SK-N-SH (cell line): ENCODE measurements at regions not wholly inside any gene's neighbourhood (a gene's known extent, or its start where the extent isn't known, plus 50 kb on each side); places are given as distances from the start of the nearest gene placed in this dataset.

ENCODE experiments used
- CTCF ChIA-PET: fragments of 300-600, 350-600 bp; formaldehyde crosslinking; extraction: SDS; loops from one replicate; lab custom pipeline; 2021; lab: Yijun Ruan, JAX
- POLR2A ChIA-PET: fragments of 350-600 bp; sonication (Branson Sonifier 250); formaldehyde crosslinking; extraction: SDS; loops from one replicate; lab custom pipeline; 2020; ENCODE audit warnings: antibody characterized with exemption, inconsistent platforms; lab: Yijun Ruan, JAX
- DNase-seq: peaks from one replicate; pipeline ENCODE4 v3.0.0; 2012
- H2AFZ ChIP-seq: fragments of 200-600 bp; sonication (generic); 2 replicates; pipeline ENCODE4 v1.8.1; 2016; ENCODE audit warnings: antibody characterized with exemption, mild to moderate bottlenecking, low read depth
- H3F3A ChIP-seq: fragments of 200-600 bp; sonication (generic); replicated peaks from 2 replicates; pipeline ENCODE3; 2016; ENCODE audit warnings: antibody characterized with exemption, mild to moderate bottlenecking; ENCODE audit not compliant: insufficient read depth
- H3K27ac ChIP-seq, 2 experiments: fragments of 200-500 bp in 1 of 2; fragments of 200-600 bp in 1 of 2; sonication (Bioruptor generic) in 1 of 2; sonication (generic), shearing (Covaris generic) in 1 of 2; 2 replicates each; pipeline versions ENCODE4 v1.5.1 to v1.6.1; 2014 to 2016; ENCODE audit warnings: low read depth in 2 of 2, inconsistent platforms in 1 of 2, low read length in 1 of 2, mild to moderate bottlenecking in 1 of 2, mixed read lengths in 1 of 2
- H3K27me3 ChIP-seq: fragments of 200-600 bp; sonication (generic), shearing (Covaris generic); 2 replicates; pipeline ENCODE4 v1.6.1; 2016; ENCODE audit warnings: mixed run types; ENCODE audit not compliant: insufficient read depth
- H3K36me3 ChIP-seq, 2 experiments: fragments of 200-500 bp in 1 of 2; fragments of 200-600 bp in 1 of 2; sonication (Bioruptor generic) in 1 of 2; sonication (generic) in 1 of 2; replicated peaks in 1 of 2; 2 replicates each; pipeline versions ENCODE3 to v1.5.1; 2014 to 2016; ENCODE audit warnings: low read length in 1 of 2, mild to moderate bottlenecking in 1 of 2; ENCODE audit not compliant: insufficient read depth in 2 of 2, control insufficient read depth in 1 of 2
- H3K4me1 ChIP-seq, 2 experiments: fragments of 200-500 bp in 1 of 2; fragments of 200-600 bp in 1 of 2; sonication (Bioruptor generic) in 1 of 2; sonication (generic), shearing (Covaris generic) in 1 of 2; 2 replicates each; pipeline versions ENCODE4 v1.5.1 to v1.6.1; 2014 to 2016; ENCODE audit warnings: low read depth in 1 of 2, low read length in 1 of 2, mixed run types in 1 of 2; ENCODE audit not compliant: insufficient read depth in 2 of 2, control insufficient read depth in 1 of 2
- H3K4me2 ChIP-seq: fragments of 200-600 bp; sonication (generic), shearing (Covaris generic); 2 replicates; pipeline ENCODE4 v1.6.1; 2017; ENCODE audit warnings: mixed run types
- H3K4me3 ChIP-seq, 2 experiments: fragments of 200-500 bp in 1 of 2; fragments of 200-600 bp in 1 of 2; sonication (Bioruptor generic) in 1 of 2; sonication (generic), shearing (Covaris generic) in 1 of 2; 2 replicates each; pipeline versions ENCODE4 v1.5.1 to v1.8.1; 2014 to 2016; ENCODE audit warnings: low read depth in 2 of 2, inconsistent platforms in 1 of 2, low read length in 1 of 2, mild to moderate bottlenecking in 1 of 2, mixed read lengths in 1 of 2, moderate library complexity in 1 of 2
- H3K79me2 ChIP-seq: fragments of 200-600 bp; sonication (generic); 2 replicates; pipeline ENCODE4 v1.8.1; 2017; ENCODE audit warnings: mild to moderate bottlenecking; ENCODE audit not compliant: insufficient read depth
- H3K9ac ChIP-seq: fragments of 200-600 bp; sonication (generic); 2 replicates; pipeline ENCODE4 v1.6.1; 2017; ENCODE audit warnings: mixed run types
- H3K9me2 ChIP-seq: fragments of 200-600 bp; sonication (generic); 2 replicates; pipeline ENCODE4 v1.6.1; 2017; ENCODE audit warnings: mixed run types
- H3K9me3 ChIP-seq: fragments of 200-600 bp; sonication (generic); 2 replicates; pipeline ENCODE4 v1.6.1; 2017; ENCODE audit warnings: mixed run types, mild to moderate bottlenecking, moderate library complexity
- H4K20me1 ChIP-seq: fragments of 200-600 bp; sonication (generic); 2 replicates; pipeline ENCODE4 v1.6.1; 2017; ENCODE audit warnings: mild to moderate bottlenecking, mixed run types; ENCODE audit not compliant: insufficient read depth
- ELF1 ChIP-seq: IDR thresholded peaks from 2 replicates; pipeline ENCODE4 v1.4.0; 2012
- EP300 ChIP-seq, 2 experiments: IDR thresholded peaks; 2 replicates each; pipeline versions ENCODE4 v1.4.0 to v1.6.1; 2012; ENCODE audit warnings: borderline replicate concordance in 1 of 2, low read depth in 1 of 2, low read length in 1 of 2
- FOXJ3 ChIP-seq: sonication (generic); formaldehyde crosslinking; IDR thresholded peaks from 2 replicates; pipeline ENCODE4 v1.5.1; 2020; ENCODE audit warnings: mild to moderate bottlenecking, missing genetic modification reagents
- GATA2 ChIP-seq: sonication (generic); formaldehyde crosslinking; IDR thresholded peaks from 2 replicates; pipeline ENCODE4 v1.5.0; 2020; ENCODE audit warnings: mild to moderate bottlenecking, missing genetic modification reagents
- JUND ChIP-seq: IDR thresholded peaks from 2 replicates; pipeline ENCODE4 v1.4.0; 2012
- RCOR1 ChIP-seq: fragments of 150-350 bp; IDR thresholded peaks from 2 replicates; pipeline ENCODE4 v1.6.1; 2017; ENCODE audit warnings: antibody characterized with exemption, low read length
- REST ChIP-seq: IDR thresholded peaks from 2 replicates; pipeline ENCODE4 v1.6.1; 2012; ENCODE audit warnings: mild to moderate bottlenecking, low read depth, low read length, moderate library complexity
- RFX5 ChIP-seq: IDR thresholded peaks from 2 replicates; pipeline ENCODE4 v1.6.1; 2012; ENCODE audit warnings: mild to moderate bottlenecking, improper control_type of control experiment, low read length
- SMC3 ChIP-seq: IDR thresholded peaks from 2 replicates; pipeline ENCODE4 v1.6.1; 2012; ENCODE audit warnings: low read depth, low read length, improper control_type of control experiment
- TEAD4 ChIP-seq: IDR thresholded peaks from 2 replicates; pipeline ENCODE4 v1.4.0; 2012; ENCODE audit warnings: mild to moderate bottlenecking, borderline replicate concordance; ENCODE audit not compliant: insufficient read depth
- WGBS: methylation state at CpG from one replicate; pipeline ENCODE4 v1.1.6; 2017; ENCODE audit warnings: low lambda C conversion rate; 5-methylcytosine and 5-hydroxymethylcytosine counted together

- CTCF ChIA-PET, result no interaction called here
Measured at GRCh38 chr12:126949558-126949957, 1317.4 kb upstream of the TMEM132C start.

GRCh38 chr12:126950266-126950665, 1316.7 kb upstream of the TMEM132C start:
- no peaks in the 10 kb centered on the region for H3K4me1 ChIP-seq
- no peaks in the 10 kb centered on the region for H3F3A ChIP-seq
- H3K36me3 ChIP-seq, result no peaks in the 10 kb centered on the region
- no peaks in the 10 kb centered on the region for H4K20me1 ChIP-seq
- CTCF ChIA-PET, result no interaction called here
- no peak for TF ChIP-seq GATA2 (CRISPR knock-in tag)
- TF ChIP-seq REST, result no peak
- TF ChIP-seq TEAD4, result no peak
- no peak for TF ChIP-seq RCOR1
- TF ChIP-seq EP300 (IDR thresholded peaks at IDR 0.05; ENCODE audit: borderline replicate concordance in 1 of 2, low read depth in 1 of 2, low read length in 1 of 2), result no peak
- no peak for TF ChIP-seq SMC3
- no peak for TF ChIP-seq RFX5
- TF ChIP-seq ELF1, result no peak
- TF ChIP-seq, all 33 proteins: peak for 0
- DNase-seq, result no peak
- Histone ChIP-seq H3K27me3 (no peaks in the 10 kb centered on the region), H3K9me3 (no peaks in the 10 kb centered on the region), H2AFZ (no peak overlapping the region), H3K79me2 (no peaks in the 10 kb centered on the region), H3K27ac (no peak overlapping the region), H3K4me3 (no peak overlapping the region), H3K4me2 (no peak overlapping the region), H3K9me2 (no peaks in the 10 kb centered on the region), H3K9ac (no peak overlapping the region)
- POLR2A ChIA-PET, result no interaction called here
- WGBS, result 27% methylated on average over 6 of the region's 6 CpGs

More at GRCh38 chr12:126949558-126949957, 1317.4 kb upstream of the TMEM132C start:
- H3K27me3 ChIP-seq, result no peaks in the 10 kb centered on the region
- H3K9me3 ChIP-seq, result no peaks in the 10 kb centered on the region
- POLR2A ChIA-PET, result no interaction called here
- TF ChIP-seq FOXJ3 (CRISPR knock-in tag) (no peak), JUND (no peak)
- no peak overlapping the region for H3K27ac ChIP-seq
- WGBS, result 45% methylated on average over 1 of the region's 1 CpG
- H3K36me3 ChIP-seq, result no peaks in the 10 kb centered on the region
- no peak for DNase-seq
- no peaks in the 10 kb centered on the region for H3K79me2 ChIP-seq
- no peaks in the 10 kb centered on the region for H3K4me1 ChIP-seq
- H4K20me1 ChIP-seq, result no peaks in the 10 kb centered on the region
- H3K9me2 ChIP-seq, result no peaks in the 10 kb centered on the region
- H3F3A ChIP-seq, result no peaks in the 10 kb centered on the region
- no peak overlapping the region for H3K4me3 ChIP-seq
- H3K4me2 ChIP-seq, result no peak overlapping the region
- H2AFZ ChIP-seq, result no peak overlapping the region
- H3K9ac ChIP-seq, result no peak overlapping the region
